HG02759 (cell line): ENCODE measurements at regions not wholly inside any gene's neighbourhood (a gene's known extent, or its start where the extent isn't known, plus 50 kb on each side); places are given as distances from the start of the nearest gene placed in this dataset.
"Not testable (repeated sequence)": the region's sequence is repeated elsewhere in the genome, so short reads cannot be mapped to it uniquely, and the experiment has no call there.

ENCODE experiments used
- ATAC-seq: cut with Tn5 transposase; IDR thresholded peaks from one replicate; pipeline ENCODE4 v1.9.1; 2021; ENCODE audit warnings: mild to moderate bottlenecking, moderate library complexity; ENCODE audit not compliant: unreplicated experiment

- peak; percentile 99 for ATAC-seq
These were observed 386.4 kb upstream of the MMS22L start for GRCh38 chr6:97669191-97670031.

DNA sequence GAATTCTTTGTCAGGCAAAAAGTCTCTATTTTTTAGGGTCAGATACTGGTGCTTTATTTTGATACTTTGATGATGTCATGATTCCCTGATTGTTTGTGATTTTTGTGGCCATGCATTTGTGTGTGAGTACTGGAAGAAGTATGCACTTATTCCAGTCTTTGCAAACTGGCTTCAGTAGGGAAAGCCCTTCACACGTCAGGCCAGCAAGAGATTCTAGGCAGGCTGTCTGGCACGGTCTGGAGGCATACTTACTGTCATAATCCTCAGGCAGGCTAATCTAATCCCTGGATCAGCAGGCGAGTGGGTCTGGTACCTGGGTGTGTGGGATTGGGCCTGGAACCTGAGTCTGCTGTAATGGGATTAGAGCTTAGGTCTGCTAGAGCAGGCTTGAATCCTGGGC, 391.8 kb upstream of the MMS22L start:
- ATAC-seq, result no peak

GRCh38 chr6:97677626-97678025, 394.6 kb upstream of the MMS22L start:
- ATAC-seq, result no peak

GRCh38 chr6:97687916-97688315, 404.9 kb upstream of the MMS22L start:
- ATAC-seq, result no peak

DNA sequence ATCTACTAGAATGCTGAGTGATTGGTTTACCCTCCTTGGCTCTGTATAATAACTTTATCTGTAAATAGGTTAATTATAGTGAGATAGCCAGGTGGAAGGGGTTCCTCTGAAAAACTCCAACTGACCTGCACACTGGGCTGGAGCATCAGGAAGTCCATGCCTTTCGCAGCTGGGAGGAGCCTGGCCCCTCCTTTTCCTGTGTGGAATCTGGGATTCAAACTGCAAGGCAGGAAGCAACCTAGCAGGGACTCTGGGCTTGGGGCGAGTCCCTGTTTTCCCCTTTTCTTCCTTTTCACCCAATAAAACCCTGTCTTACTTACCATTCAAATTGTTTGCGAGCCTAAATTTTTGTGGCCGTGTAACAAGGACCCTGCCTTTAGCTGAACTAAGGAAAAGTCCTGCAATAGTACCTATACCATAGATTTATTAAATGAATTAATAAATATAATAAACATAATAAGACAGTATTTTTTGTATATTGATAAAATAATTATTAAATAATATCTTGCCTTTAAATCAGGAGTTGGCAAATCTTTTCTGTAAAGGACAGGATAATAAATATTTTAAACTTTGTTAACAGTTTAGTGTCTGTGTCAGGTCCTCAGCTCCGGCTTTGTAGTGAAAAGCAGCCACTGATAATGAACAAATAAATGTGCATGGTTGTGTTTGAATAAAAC, 406.2 kb upstream of the MMS22L start:
- ATAC-seq, result no peak

DNA sequence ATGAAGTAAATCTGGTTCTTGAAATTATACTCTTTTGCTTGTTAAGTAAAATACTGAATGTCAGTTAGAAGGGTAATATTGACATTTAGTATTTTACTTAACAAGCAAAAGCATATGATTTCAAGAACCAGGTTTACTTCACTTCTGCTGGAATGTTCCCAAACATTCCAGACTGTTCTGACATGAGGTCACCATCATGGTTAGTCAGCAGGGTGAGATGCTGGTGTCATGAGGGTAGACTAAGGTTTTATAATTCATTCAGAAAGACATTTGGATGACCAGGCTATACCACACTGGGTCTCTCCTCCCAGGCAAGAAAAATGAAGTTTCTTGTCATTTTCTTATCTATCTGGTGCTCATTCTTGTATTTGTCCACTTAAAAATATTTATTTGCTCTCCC, 414.4 kb upstream of the MMS22L start:
- no peak for ATAC-seq

DNA sequence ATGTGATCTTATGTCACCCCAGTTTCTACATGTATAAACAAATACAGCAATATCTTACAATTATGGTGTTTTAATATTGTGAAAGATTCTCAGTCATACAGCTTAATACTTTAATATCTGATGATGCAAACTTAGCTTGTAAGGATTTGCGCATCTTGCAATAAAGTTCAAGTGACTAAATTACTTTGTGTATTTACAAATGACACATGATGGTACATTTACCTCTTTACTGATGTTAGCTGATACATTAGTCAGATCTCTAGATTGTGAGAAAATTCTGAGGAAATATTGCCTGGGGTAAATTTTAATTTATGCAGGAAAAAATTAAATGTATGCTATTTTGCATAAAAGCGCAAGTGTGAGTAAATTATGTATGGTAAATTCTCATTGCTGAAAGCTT, 418.8 kb upstream of the MMS22L start:
- ATAC-seq, result no peak

DNA sequence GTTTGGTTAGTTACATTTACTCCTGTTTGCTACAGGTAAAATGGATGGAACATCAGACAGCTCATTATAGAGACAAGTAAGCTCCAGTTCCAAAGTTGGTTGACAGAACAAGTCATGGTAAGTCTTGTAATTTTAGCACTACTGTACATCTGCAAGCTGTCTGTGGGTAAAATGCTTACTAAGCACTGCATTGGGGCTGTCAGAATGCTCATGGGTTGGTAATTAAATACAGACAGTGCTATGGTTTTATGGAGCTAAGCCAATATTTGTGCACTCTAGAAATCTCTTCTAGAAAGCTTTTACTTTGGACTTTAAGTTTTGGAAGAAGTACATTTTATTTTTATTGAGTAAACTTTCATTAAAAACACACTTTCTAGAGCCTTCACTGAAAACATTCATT, 419.2 kb upstream of the MMS22L start:
- ATAC-seq, result no peak

- no peak for ATAC-seq
These were observed 420.6 kb upstream of the MMS22L start for GRCh38 chr6:97703661-97704060.

DNA sequence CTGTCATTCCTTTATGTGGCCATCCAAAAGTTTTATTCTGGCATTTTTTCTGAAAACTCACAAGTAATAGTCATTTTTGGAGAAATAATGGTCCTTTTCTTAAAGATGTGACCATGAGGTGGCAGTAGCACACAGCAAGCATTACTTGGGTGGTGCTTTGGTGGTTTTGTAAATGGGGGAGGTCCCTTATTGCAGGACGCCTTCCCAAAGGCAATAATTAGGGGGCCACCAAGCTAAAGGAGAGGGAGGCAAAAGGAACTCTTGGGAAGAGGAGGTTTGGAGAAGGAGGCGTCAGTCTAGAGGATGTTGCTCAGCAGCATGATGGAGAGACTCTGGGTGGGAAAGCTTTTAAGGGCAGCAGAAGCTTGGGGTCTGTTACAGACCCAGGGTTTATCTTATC, 422.6 kb upstream of the MMS22L start:
- ATAC-seq, result no peak

DNA sequence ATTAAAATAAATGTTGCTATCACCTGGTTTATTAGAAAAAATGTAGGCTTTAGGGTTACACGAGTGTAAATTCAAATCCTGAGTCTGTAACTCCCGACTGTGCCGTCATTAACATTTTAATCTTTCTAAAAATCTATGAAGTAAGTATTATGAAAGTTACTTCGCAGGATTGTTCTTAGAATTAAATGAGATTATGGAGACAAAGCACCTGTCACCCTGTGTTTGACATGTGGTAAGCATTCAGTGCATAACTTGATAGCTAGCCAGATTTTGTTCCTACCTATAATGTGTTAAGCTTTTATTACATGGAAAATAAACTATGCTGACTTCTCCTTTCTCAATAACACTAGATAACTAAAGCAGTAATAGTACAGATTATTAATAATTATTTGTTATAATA, 429.7 kb upstream of the MMS22L start:
- no peak for ATAC-seq

DNA sequence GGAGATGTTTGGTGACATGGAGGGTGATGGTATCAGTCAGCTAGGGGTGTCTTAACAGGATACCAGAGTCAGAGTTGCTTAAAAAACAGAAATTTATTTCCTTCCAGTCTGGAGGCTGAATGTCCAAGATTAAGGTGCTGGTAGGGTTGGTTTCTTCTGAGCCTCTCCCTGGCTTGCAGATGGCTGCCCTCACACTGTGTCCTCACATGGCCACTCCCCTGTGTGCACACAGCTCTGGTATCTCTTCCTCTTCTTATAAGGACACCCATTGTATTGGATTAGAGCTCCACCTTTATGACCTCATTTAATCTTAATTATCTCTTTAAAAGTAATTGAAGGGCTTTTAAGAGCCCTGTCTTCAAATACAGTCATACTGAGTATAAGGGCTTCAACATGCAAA, 431.8 kb upstream of the MMS22L start:
- ATAC-seq, result no peak

GRCh38 chr6:97717086-97717485, 434.1 kb upstream of the MMS22L start:
- ATAC-seq, result no peak

DNA sequence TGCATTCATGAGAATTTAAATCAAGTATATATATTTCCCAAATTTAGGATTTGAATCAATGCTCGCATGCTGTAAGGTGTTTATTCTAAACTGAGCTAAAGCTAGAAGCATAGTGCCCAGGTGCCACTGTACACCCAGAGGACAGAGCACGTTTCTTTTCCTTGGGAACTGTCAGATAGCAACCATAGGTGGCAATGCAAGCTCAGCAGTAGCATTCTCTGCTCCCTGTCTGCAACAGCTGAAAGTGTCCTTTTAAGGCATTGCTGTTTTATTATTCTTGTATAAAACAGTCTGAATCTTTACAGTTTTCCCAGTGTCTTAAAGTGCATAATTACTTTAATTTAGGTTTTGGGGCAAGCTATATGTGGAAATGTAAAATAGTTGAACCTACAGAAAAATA, 443.4 kb upstream of the MMS22L start:
- no peak for ATAC-seq

- no peak for ATAC-seq
These were observed 449.0 kb upstream of the MMS22L start for GRCh38 chr6:97732045-97732444.

DNA sequence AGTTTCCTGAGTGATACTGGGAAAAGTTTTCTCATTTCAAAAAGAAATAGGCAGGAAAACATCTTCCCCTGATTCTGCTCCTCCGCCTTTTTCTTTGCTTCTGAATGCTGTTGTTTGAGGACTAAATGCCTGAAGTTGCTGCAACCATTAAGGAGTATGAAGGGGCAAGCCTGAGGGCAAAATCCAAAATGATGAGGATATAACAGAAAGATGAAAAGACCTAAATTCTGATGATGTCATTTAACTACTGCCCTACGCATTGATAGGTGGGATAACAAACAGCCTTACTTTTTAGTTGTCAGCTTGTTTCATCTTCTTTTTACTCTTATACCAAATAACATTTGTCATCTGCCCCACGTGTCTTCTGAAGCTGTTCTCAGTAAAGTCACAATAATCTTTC, 474.6 kb upstream of the MMS22L start:
- ATAC-seq, result no peak

- no peak for ATAC-seq
These were observed 482.4 kb upstream of the MMS22L start for GRCh38 chr6:97765461-97765860.

- no peak for ATAC-seq
These were observed 488.4 kb upstream of the MMS22L start for GRCh38 chr6:97771372-97771771.

DNA sequence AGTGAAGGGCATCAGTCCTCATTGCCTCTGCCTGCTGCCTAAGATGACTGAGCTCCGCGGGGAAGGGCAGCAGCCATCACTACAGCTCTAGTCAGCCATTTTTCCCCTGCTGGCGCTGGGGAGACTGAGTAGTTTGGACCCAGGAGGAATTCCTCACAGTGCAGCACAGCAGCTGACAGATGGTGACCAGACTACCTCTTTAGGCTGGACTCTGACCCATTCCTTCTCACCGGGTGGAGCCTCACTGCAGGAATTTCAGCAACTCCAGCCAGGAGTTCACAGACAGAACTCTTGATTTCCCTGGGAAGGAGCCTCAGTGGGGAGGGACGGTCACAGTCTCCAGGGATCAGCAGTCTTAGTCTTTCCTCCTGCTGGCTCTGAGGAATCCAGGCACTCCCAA, 492.0 kb upstream of the MMS22L start:
- no peak for ATAC-seq

DNA sequence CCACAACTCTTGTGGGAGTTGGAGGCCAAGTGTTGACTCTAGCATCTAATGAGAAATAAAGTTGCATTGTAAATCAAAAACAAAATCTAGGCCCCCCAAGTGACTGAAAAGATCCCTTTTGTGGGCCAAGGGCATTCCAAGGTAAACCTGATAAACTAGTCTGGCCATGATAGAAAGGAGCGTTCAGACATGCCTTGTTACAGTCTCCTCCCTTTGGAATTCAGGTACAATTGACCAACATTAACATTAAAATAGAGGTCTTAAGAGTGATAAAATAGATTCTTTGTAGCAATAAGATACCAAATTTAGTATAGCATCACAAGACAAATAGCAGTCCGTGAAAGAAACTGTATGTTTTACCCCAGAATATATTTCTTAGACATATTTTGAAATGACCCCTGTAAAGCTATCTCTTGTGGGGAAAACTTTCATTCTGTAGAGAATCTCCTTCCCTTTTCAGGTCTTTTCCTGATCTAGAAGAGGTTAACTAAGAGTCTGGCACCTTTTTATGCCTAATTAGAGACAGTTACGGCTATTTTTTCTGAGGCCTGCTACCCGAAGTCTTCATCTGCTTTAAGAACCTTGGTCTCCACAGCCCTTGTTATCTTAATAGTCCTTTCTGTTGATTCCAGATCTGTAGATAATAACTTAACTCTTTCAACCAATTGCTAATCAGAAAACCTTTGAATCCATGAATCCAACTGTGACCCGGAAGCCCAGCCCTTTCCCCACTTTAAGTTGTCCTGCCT, 495.4 kb upstream of the MMS22L start:
- no peak for ATAC-seq

DNA sequence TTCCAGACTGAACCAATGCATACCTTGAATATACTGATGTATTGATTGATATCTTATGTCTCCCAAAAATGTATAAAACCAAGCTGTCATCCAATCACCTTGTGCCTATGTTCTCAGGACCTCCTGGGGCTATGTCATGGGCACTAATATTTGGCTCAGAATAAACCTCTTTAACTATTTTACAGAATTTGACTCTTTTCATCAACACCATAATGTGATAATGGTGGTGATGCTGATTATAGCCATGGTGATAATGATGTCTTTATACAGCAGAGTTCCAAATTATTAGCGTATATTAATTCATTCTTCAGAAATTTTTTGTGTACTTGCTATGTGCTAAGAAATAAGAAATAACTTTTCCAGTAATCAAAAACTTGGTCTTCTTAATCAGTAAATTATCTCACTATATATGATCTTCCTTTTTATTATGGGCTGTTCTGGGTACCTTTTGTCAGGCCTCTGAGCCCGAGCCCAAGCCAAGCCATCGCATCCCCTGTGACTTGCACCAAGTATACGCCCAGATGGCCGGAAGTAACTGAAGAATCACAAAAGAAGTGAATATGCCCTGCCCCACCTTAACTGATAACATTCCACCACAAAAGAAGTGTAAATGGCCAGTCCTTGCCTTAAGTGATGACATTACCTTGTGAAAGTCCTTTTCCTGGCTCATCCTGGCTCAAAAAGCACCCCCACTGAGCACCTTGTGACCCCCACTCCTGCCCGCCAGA, 496.2 kb upstream of the MMS22L start:
- not testable (repeated sequence) for ATAC-seq
